H9 (cell line): ENCODE measurements at regions not wholly inside any gene's neighbourhood (a gene's known extent, or its start where the extent isn't known, plus 50 kb on each side); places are given as distances from the start of the nearest gene placed in this dataset.
"Not testable (repeated sequence)": the region's sequence is repeated elsewhere in the genome, so short reads cannot be mapped to it uniquely, and the experiment has no call there.

Source experiments
- DNase-seq: peaks from one replicate; pipeline ENCODE4 v3.0.0-alpha.2; 2017
- H2AFZ ChIP-seq: one replicate; pipeline ENCODE4 v1.6.1; 2013; ENCODE audit warnings: mild to moderate bottlenecking, low read length, control low read depth, moderate library complexity
- H2AK5ac ChIP-seq: 2 replicates; pipeline ENCODE4 v1.6.1; 2013; ENCODE audit warnings: low read length, control low read depth, mixed read lengths; ENCODE audit not compliant: insufficient read length
- H2BK120ac ChIP-seq: one replicate; pipeline ENCODE4 v1.6.1; 2013; ENCODE audit warnings: low read depth, mild to moderate bottlenecking, low read length, control low read depth, inconsistent platforms; ENCODE audit not compliant: poor library complexity, severe bottlenecking
- H2BK12ac ChIP-seq: 2 replicates; pipeline ENCODE4 v1.6.1; 2013; ENCODE audit warnings: low read length, control low read depth, mixed read lengths, low read depth; ENCODE audit not compliant: insufficient read length
- H2BK15ac ChIP-seq: 2 replicates; pipeline ENCODE4 v1.6.1; 2013; ENCODE audit warnings: low read depth, low read length, control low read depth
- H2BK20ac ChIP-seq: one replicate; pipeline ENCODE4 v1.6.1; 2013; ENCODE audit warnings: low read depth, mild to moderate bottlenecking, low read length, control low read depth, inconsistent platforms; ENCODE audit not compliant: poor library complexity, severe bottlenecking
- H2BK5ac ChIP-seq: 2 replicates; pipeline ENCODE4 v1.6.1; 2013; ENCODE audit warnings: low read length, control low read depth, mixed read lengths; ENCODE audit not compliant: insufficient read length
- H3K14ac ChIP-seq: 2 replicates; pipeline ENCODE4 v1.6.1; 2013; ENCODE audit warnings: low read length, control low read depth; ENCODE audit not compliant: insufficient read depth
- H3K18ac ChIP-seq: 2 replicates; pipeline ENCODE4 v1.6.1; 2013; ENCODE audit warnings: low read depth, mild to moderate bottlenecking, mixed read lengths, low read length, control low read depth; ENCODE audit not compliant: insufficient read length
- H3K23ac ChIP-seq: 2 replicates; pipeline ENCODE4 v1.6.1; 2013; ENCODE audit warnings: low read length, control low read depth, mixed read lengths, low read depth; ENCODE audit not compliant: insufficient read length
- H3K23me2 ChIP-seq: 2 replicates; pipeline ENCODE4 v1.6.1; 2013; ENCODE audit warnings: low read depth, mild to moderate bottlenecking, mixed read lengths, low read length, control low read depth; ENCODE audit not compliant: insufficient read length, poor library complexity, severe bottlenecking
- H3K27ac ChIP-seq: 2 replicates; pipeline ENCODE4 v1.5.1; 2013; ENCODE audit warnings: low read length, control low read depth, mixed read lengths, low read depth; ENCODE audit not compliant: insufficient read length
- H3K27me3 ChIP-seq: 2 replicates; pipeline ENCODE4 v1.6.1; 2013; ENCODE audit warnings: low read length, control low read depth, inconsistent platforms; ENCODE audit not compliant: insufficient read depth
- H3K4ac ChIP-seq: 2 replicates; pipeline ENCODE4 v1.6.1; 2013; ENCODE audit warnings: low read depth, mild to moderate bottlenecking, control low read depth, inconsistent platforms, low read length, moderate library complexity
- H3K4me1 ChIP-seq: 2 replicates; pipeline ENCODE4 v1.6.1; 2013; ENCODE audit warnings: low read length, control low read depth, inconsistent platforms; ENCODE audit not compliant: insufficient read depth
- H3K4me2 ChIP-seq: 2 replicates; pipeline ENCODE4 v1.6.1; 2013; ENCODE audit warnings: low read length, control low read depth, mixed read lengths; ENCODE audit not compliant: insufficient read length, insufficient read depth
- H3K56ac ChIP-seq: 2 replicates; pipeline ENCODE4 v1.6.1; 2013; ENCODE audit warnings: low read depth, mild to moderate bottlenecking, mixed read lengths, low read length, control low read depth; ENCODE audit not compliant: insufficient read length
- H3K79me1 ChIP-seq: 2 replicates; pipeline ENCODE4 v1.6.1; 2013; ENCODE audit warnings: low read depth, mild to moderate bottlenecking, moderate library complexity, low read length, control low read depth, inconsistent platforms; ENCODE audit not compliant: insufficient read depth, poor library complexity, severe bottlenecking
- H3K79me2 ChIP-seq: 2 replicates; pipeline ENCODE4 v1.6.1; 2013; ENCODE audit warnings: low read length, control low read depth, inconsistent platforms; ENCODE audit not compliant: insufficient read depth
- H3K9ac ChIP-seq: 2 replicates; pipeline ENCODE4 v1.6.1; 2013; ENCODE audit warnings: low read length, control low read depth, mixed read lengths; ENCODE audit not compliant: insufficient read length; ENCODE audit errors: extremely low read depth
- H3K9me3 ChIP-seq: one replicate; pipeline ENCODE4 v1.6.1; 2013; ENCODE audit warnings: low read depth, low read length, inconsistent platforms; ENCODE audit not compliant: control insufficient read depth
- H3T11ph ChIP-seq: one replicate; pipeline ENCODE4 v1.6.1; 2013; ENCODE audit warnings: mild to moderate bottlenecking, low read length, control low read depth, inconsistent platforms
- H4K20me1 ChIP-seq: one replicate; pipeline ENCODE4 v1.6.1; 2013; ENCODE audit not compliant: control insufficient read depth, insufficient read length, insufficient read depth
- H4K5ac ChIP-seq: 2 replicates; pipeline ENCODE4 v1.6.1; 2013; ENCODE audit warnings: low read depth, mild to moderate bottlenecking, mixed read lengths, low read length, control low read depth; ENCODE audit not compliant: insufficient read length
- H4K8ac ChIP-seq: replicated peaks from 2 replicates; pipeline ENCODE4 v1.6.1; 2013; ENCODE audit warnings: low read length, control low read depth, mixed read lengths, low read depth; ENCODE audit not compliant: insufficient read length
- H4K91ac ChIP-seq: 2 replicates; pipeline ENCODE4 v1.6.1; 2013; ENCODE audit warnings: low read depth, mild to moderate bottlenecking, moderate library complexity, mixed read lengths, low read length, control low read depth; ENCODE audit not compliant: insufficient read length
- H3K27ac Mint-ChIP-seq, 3 experiments: 2 replicates in 2 of 3; 3 replicates in 1 of 3; pipeline ENCODE4 v1.8.0; 2020 to 2021; ENCODE audit warnings: mixed read lengths in 3 of 3, mild to moderate bottlenecking in 1 of 3, moderate library complexity in 1 of 3
- H3K27me3 Mint-ChIP-seq: 2 replicates; pipeline ENCODE4 v1.8.0; 2021; ENCODE audit warnings: low read depth, mild to moderate bottlenecking, moderate library complexity, mixed read lengths
- H3K36me3 Mint-ChIP-seq, 3 experiments: 2 replicates in 2 of 3; 3 replicates in 1 of 3; pipeline ENCODE4 v1.8.0; 2020 to 2021; ENCODE audit warnings: low read depth in 3 of 3, mixed read lengths in 3 of 3; ENCODE audit not compliant: insufficient read depth in 1 of 3
- H3K4me1 Mint-ChIP-seq, 2 experiments: 2 replicates each; pipeline ENCODE4 v1.8.0; 2020; ENCODE audit warnings: mixed read lengths in 2 of 2
- H3K4me3 Mint-ChIP-seq, 2 experiments: 2 replicates in 1 of 2; 3 replicates in 1 of 2; pipeline ENCODE4 v1.8.0; 2020 to 2021; ENCODE audit warnings: mild to moderate bottlenecking in 2 of 2, mixed read lengths in 2 of 2, moderate library complexity in 1 of 2
- H3K9me3 Mint-ChIP-seq, 2 experiments: 2 replicates in 1 of 2; 3 replicates in 1 of 2; pipeline ENCODE4 v1.8.0; 2020; ENCODE audit warnings: mild to moderate bottlenecking in 2 of 2, mixed read lengths in 2 of 2, moderate library complexity in 1 of 2
- WGBS: extraction: QIAGEN DNeasy Blood & Tissue Kit; methylation state at CpG from one replicate; pipeline ENCODE4 v1.1.7; 2013; ENCODE audit warnings: missing lambda C conversion rate, low lambda C conversion rate, mixed read lengths; ENCODE audit not compliant: insufficient read length; ENCODE audit errors: extremely low coverage; 5-methylcytosine and 5-hydroxymethylcytosine counted together
- TF ChIP-seq, protein P1 (sequence below): fragments of 200-600 bp; sonication (generic); conservative IDR thresholded peaks from 3 replicates; pipeline ENCODE4 v1.8.0; 2021; ENCODE audit warnings: antibody characterized with exemption, mild to moderate bottlenecking

GRCh38 chr2:75431276-75431675 is 129.5 kb downstream of the EVA1A start:
- H3K4me1 Mint-ChIP-seq = peaks cover 46 to 59% of the 10 kb centered on the region in 2 experiments

GRCh38 chr2:75430449-75430848 is 130.3 kb downstream of the EVA1A start:
- H3T11ph ChIP-seq, H3K9ac ChIP-seq, H3K79me2 ChIP-seq, H3K27me3 ChIP-seq, H3K27me3 Mint-ChIP-seq, H3K79me1 ChIP-seq, H2BK120ac ChIP-seq, H3K18ac ChIP-seq, H3K4ac ChIP-seq, H3K9me3 Mint-ChIP-seq, H4K20me1 ChIP-seq, H4K91ac ChIP-seq, H3K36me3 Mint-ChIP-seq, H3K9me3 ChIP-seq, H3K23me2 ChIP-seq, H3K56ac ChIP-seq, H3K14ac ChIP-seq, H3K4me3 Mint-ChIP-seq, H3K4me2 ChIP-seq, H2BK5ac ChIP-seq, H4K8ac ChIP-seq, H2AK5ac ChIP-seq, H2BK20ac ChIP-seq, H3K27ac ChIP-seq, H2AFZ ChIP-seq, H3K23ac ChIP-seq, H4K5ac ChIP-seq, H2BK15ac ChIP-seq, H2BK12ac ChIP-seq: not testable (repeated sequence)
- H3K27ac Mint-ChIP-seq = peak overlapping the region in 1 of 3 experiments; percentile 62; a peak in 2 of 7 replicates
- peaks cover 46 to 59% of the 10 kb centered on the region in 2 experiments for H3K4me1 Mint-ChIP-seq
- H3K4me1 ChIP-seq = peaks cover 28% of the 10 kb centered on the region; the same call in 1 of the 2 replicates
- peak; percentile 31 for DNase-seq
- WGBS = no CpG with 5 or more reads among the region's 4 CpGs

More at GRCh38 chr2:75431276-75431675, 129.5 kb downstream of the EVA1A start:
- no peak overlapping the region for H3K23ac ChIP-seq
- H3K4ac ChIP-seq = no peak overlapping the region
- H3K9ac ChIP-seq = no peak overlapping the region
- no peak overlapping the region for H2BK20ac ChIP-seq
- no peaks in the 10 kb centered on the region for H3K23me2 ChIP-seq
- no peaks in the 10 kb centered on the region for H3K79me2 ChIP-seq
- no peak overlapping the region for H2AK5ac ChIP-seq
- H3K56ac ChIP-seq = no peak overlapping the region
- no peak overlapping the region for H2BK5ac ChIP-seq
- no peak overlapping the region for H3K27ac ChIP-seq
- Mint-ChIP-seq H3K27me3 (no peaks in the 10 kb centered on the region), H3K4me3 (no peak overlapping the region), H3K36me3 (no peaks in the 10 kb centered on the region), H3K27ac (peak overlapping the region in 1 of 3 experiments; percentile 82; a peak in 3 of 7 replicates), H3K9me3 (no peaks in the 10 kb centered on the region)
- no peak overlapping the region for H3T11ph ChIP-seq
- H3K79me1 ChIP-seq = no peaks in the 10 kb centered on the region
- no peak overlapping the region for H4K8ac ChIP-seq
- DNase-seq = no peak
- H3K4me1 ChIP-seq = peaks cover 28% of the 10 kb centered on the region; the same call in 1 of the 2 replicates
- no peak overlapping the region for H2AFZ ChIP-seq
- H4K5ac ChIP-seq = no peak overlapping the region
- WGBS = no CpG with 5 or more reads among the region's 1 CpG
- no peaks in the 10 kb centered on the region for H4K20me1 ChIP-seq
- H3K4me2 ChIP-seq = no peak overlapping the region
- no peak overlapping the region for H3K14ac ChIP-seq
- H3K18ac ChIP-seq = no peak overlapping the region
- no peak overlapping the region for H2BK12ac ChIP-seq
- H3K9me3 ChIP-seq = no peaks in the 10 kb centered on the region
- H3K27me3 ChIP-seq = no peaks in the 10 kb centered on the region
- no peak overlapping the region for H2BK15ac ChIP-seq
- TF ChIP-seq, protein P1, sequence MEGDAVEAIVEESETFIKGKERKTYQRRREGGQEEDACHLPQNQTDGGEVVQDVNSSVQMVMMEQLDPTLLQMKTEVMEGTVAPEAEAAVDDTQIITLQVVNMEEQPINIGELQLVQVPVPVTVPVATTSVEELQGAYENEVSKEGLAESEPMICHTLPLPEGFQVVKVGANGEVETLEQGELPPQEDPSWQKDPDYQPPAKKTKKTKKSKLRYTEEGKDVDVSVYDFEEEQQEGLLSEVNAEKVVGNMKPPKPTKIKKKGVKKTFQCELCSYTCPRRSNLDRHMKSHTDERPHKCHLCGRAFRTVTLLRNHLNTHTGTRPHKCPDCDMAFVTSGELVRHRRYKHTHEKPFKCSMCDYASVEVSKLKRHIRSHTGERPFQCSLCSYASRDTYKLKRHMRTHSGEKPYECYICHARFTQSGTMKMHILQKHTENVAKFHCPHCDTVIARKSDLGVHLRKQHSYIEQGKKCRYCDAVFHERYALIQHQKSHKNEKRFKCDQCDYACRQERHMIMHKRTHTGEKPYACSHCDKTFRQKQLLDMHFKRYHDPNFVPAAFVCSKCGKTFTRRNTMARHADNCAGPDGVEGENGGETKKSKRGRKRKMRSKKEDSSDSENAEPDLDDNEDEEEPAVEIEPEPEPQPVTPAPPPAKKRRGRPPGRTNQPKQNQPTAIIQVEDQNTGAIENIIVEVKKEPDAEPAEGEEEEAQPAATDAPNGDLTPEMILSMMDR = no peak
- no peak overlapping the region for H4K91ac ChIP-seq
- no peak overlapping the region for H2BK120ac ChIP-seq
